ENCODE measurements at regions not wholly inside any gene's neighbourhood (a gene's known extent, or its start where the extent isn't known, plus 50 kb on each side); places are given as distances from the start of the nearest gene placed in this dataset.

DNA sequence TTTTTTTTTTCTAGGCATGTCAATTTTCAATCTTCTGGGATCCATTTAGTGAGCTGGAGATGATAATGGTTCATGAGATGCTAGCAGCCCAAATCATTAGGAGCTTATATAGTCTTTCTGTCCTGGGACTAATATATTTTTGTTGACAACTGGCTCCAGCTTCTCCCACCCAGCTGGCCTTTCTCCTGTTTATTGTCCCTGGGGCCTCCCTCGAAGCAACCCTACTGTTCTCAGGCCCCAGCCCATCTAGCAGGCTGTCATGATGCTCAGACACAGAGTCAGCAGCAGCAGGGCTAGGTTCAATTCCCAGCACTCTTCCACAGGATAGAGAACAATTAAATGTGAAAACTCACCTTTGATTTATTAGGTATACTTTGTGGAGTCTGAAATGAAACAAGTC lies 127.6 kb upstream of the MID1 start:
- H3K9me3 ChIP-seq (ENCODE audit: control insufficient read depth in 1 of 2, insufficient read depth in 1 of 2, low read length in 2 of 2) = no peaks in the 10 kb centered on the region
- Mint-ChIP-seq H3K27ac (no peak overlapping the region), H3K4me1 (ENCODE audit: low read depth) (no peaks in the 10 kb centered on the region), H3K4me3 (no peak overlapping the region), H3K36me3 (ENCODE audit: low read depth) (no peaks in the 10 kb centered on the region), H3K9me3 (peaks cover 2% of the 10 kb centered on the region), H3K27me3 (no peaks in the 10 kb centered on the region)
- no peaks in the 10 kb centered on the region for H3K4me1 ChIP-seq (ENCODE audit: insufficient read depth, low read length)
- no peak for ATAC-seq (ENCODE audit: poor library complexity)
- CTCF ChIA-PET = no interaction called here
- H3K27me3 ChIP-seq (ENCODE audit: control insufficient read depth in 1 of 2, insufficient read depth in 2 of 2, low read length in 2 of 2) = no peaks in the 10 kb centered on the region
- H3K36me3 ChIP-seq (ENCODE audit: insufficient read depth, low read length) = no peaks in the 10 kb centered on the region
- no peak for DNase-seq
- no peak overlapping the region for H3K4me3 ChIP-seq (ENCODE audit: low read length)
- intact Hi-C loops (cut with DNase I, micrococcal nuclease) = no loop called here
- no peak for TF ChIP-seq CTCF (IDR thresholded peaks at IDR 0.05)
- no peak overlapping the region for H3K27ac ChIP-seq (ENCODE audit: low read depth in 1 of 2, low read length in 2 of 2)
- POLR2A ChIA-PET = no interaction called here

GRCh38 chrX:10749113-10749512 lies 128.7 kb upstream of the MID1 start:
- Mint-ChIP-seq H3K27me3 (no peaks in the 10 kb centered on the region), H3K4me3 (no peak overlapping the region), H3K27ac (no peak overlapping the region), H3K9me3 (peaks cover 2% of the 10 kb centered on the region), H3K4me1 (ENCODE audit: low read depth) (no peaks in the 10 kb centered on the region), H3K36me3 (ENCODE audit: low read depth) (no peaks in the 10 kb centered on the region)
- Histone ChIP-seq H3K27me3 (ENCODE audit: control insufficient read depth in 1 of 2, insufficient read depth in 2 of 2, low read length in 2 of 2) (no peaks in the 10 kb centered on the region), H3K9me3 (ENCODE audit: control insufficient read depth in 1 of 2, insufficient read depth in 1 of 2, low read length in 2 of 2) (no peaks in the 10 kb centered on the region), H3K36me3 (ENCODE audit: insufficient read depth, low read length) (no peaks in the 10 kb centered on the region), H3K4me3 (ENCODE audit: low read length) (no peak overlapping the region), H3K4me1 (ENCODE audit: insufficient read depth, low read length) (no peaks in the 10 kb centered on the region), H3K27ac (ENCODE audit: low read depth in 1 of 2, low read length in 2 of 2) (no peak overlapping the region)
- TF ChIP-seq CTCF (IDR thresholded peaks at IDR 0.05) = no peak
- ChIA-PET CTCF (no interaction called here), POLR2A (no interaction called here)
- intact Hi-C loops (cut with DNase I, micrococcal nuclease) = no loop called here
- no peak for DNase-seq
- no peak for ATAC-seq (ENCODE audit: poor library complexity)

DNA sequence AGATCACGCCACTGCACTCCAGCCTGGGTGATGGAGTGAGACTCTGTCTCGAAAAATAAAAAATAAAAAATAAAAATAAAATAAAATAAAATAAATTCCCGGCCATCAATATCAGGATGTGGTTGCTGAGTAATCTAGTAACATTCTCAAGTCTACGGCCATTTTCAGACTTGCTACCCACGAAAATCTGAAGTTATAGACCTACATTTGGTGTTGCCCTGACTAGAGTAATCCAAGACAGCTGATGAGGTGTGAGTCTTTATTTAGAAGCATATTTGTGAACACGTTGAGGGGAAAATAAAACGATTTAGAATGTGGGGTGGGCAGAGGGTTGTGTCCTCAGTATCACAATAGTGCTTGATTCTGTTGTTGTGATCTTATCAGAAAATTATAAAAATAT lies 130.2 kb upstream of the MID1 start:
- Mint-ChIP-seq H3K27me3 (no peaks in the 10 kb centered on the region), H3K27ac (no peak overlapping the region), H3K4me1 (ENCODE audit: low read depth) (no peaks in the 10 kb centered on the region), H3K4me3 (no peak overlapping the region), H3K36me3 (ENCODE audit: low read depth) (no peaks in the 10 kb centered on the region), H3K9me3 (peaks cover 2% of the 10 kb centered on the region)
- CTCF ChIA-PET = no interaction called here
- no peak overlapping the region for H3K4me3 ChIP-seq (ENCODE audit: low read length)
- intact Hi-C loops (cut with DNase I, micrococcal nuclease) = no loop called here
- ATAC-seq (ENCODE audit: poor library complexity) (no peak), DNase-seq (no peak)
- H3K27ac ChIP-seq (ENCODE audit: low read depth in 1 of 2, low read length in 2 of 2) = no peak overlapping the region
- H3K9me3 ChIP-seq (ENCODE audit: control insufficient read depth in 1 of 2, insufficient read depth in 1 of 2, low read length in 2 of 2) = no peaks in the 10 kb centered on the region
- no peaks in the 10 kb centered on the region for H3K4me1 ChIP-seq (ENCODE audit: insufficient read depth, low read length)
- POLR2A ChIA-PET = no interaction called here
- no peak for TF ChIP-seq CTCF (IDR thresholded peaks at IDR 0.05)
- no peaks in the 10 kb centered on the region for H3K36me3 ChIP-seq (ENCODE audit: insufficient read depth, low read length)
- no peaks in the 10 kb centered on the region for H3K27me3 ChIP-seq (ENCODE audit: control insufficient read depth in 1 of 2, insufficient read depth in 2 of 2, low read length in 2 of 2)

Data from CD4-positive, alpha-beta T cell (primary cell).